HepG2 (cell line): ENCODE measurements at regions not wholly inside any gene's neighbourhood (a gene's known extent, or its start where the extent isn't known, plus 50 kb on each side); places are given as distances from the start of the nearest gene placed in this dataset.

Source experiments
- ATAC-seq: fragments of 200-7000 bp; cut with Tn5 transposase; 3 replicates; pipeline ENCODE4 v1.9.1; 2020; ENCODE audit warnings: mild to moderate bottlenecking, moderate library complexity
- BruUV-seq: library from RNA; stranded (reverse); fragments of 400-500 nt; replicated peaks from 2 replicates; lab custom pipeline; 2021; lab: Mats Ljungman, UMichigan
- CTCF ChIA-PET: fragments of 300-600 bp; formaldehyde crosslinking; extraction: SDS; loops from one replicate; lab custom pipeline; 2021; ENCODE audit warnings: low total read pairs, inconsistent platforms, low intra/inter-chr PET ratio; lab: Yijun Ruan, JAX
- POLR2A ChIA-PET: fragments of 350-600 bp; sonication (Branson Sonifier 250); formaldehyde crosslinking; loops from one replicate; lab custom pipeline; 2020; ENCODE audit warnings: antibody characterized with exemption, inconsistent platforms; lab: Yijun Ruan, JAX
- DNase-seq: peaks from one replicate; pipeline ENCODE4 v3.0.0-alpha.2; 2015; ENCODE audit warnings: low spot score
- FAIRE-seq: peaks from 3 replicates; lab custom pipeline; 2011; peaks lifted over from hg19 to GRCh38; lab: Jason Lieb, UNC
- H2AFZ ChIP-seq: one replicate; pipeline ENCODE4 v1.6.1; 2011; ENCODE audit warnings: low read length, inconsistent platforms
- H3K27ac ChIP-seq: fragments of 300-600 bp; 3 replicates; pipeline ENCODE4 v1.8.0; 2011; ENCODE audit warnings: mixed run types, mild to moderate bottlenecking, mixed read lengths, low read length, inconsistent platforms; ENCODE audit not compliant: insufficient read depth; ENCODE audit errors: extremely low read length
- H3K27me3 ChIP-seq, 2 experiments: fragments of 200-600 bp in 1 of 2; 2 replicates in 1 of 2; 3 replicates in 1 of 2; pipeline versions ENCODE4 v1.6.0 to v1.8.0; 2011; ENCODE audit warnings: low read length in 2 of 2, mild to moderate bottlenecking in 2 of 2, moderate library complexity in 2 of 2, inconsistent platforms in 1 of 2; ENCODE audit not compliant: insufficient read depth in 2 of 2, control insufficient read depth in 1 of 2
- H3K36me3 ChIP-seq, 2 experiments: fragments of 200-600 bp in 1 of 2; replicated peaks in 1 of 2; 2 replicates in 1 of 2; 3 replicates in 1 of 2; pipeline versions ENCODE4 v1.5.1 to v1.8.0; 2011; ENCODE audit warnings: low read length in 2 of 2, inconsistent platforms in 1 of 2; ENCODE audit not compliant: insufficient read depth in 2 of 2, control insufficient read depth in 1 of 2
- H3K4me1 ChIP-seq: 2 replicates; pipeline ENCODE4 v1.5.1; 2012; ENCODE audit warnings: low read length, inconsistent platforms; ENCODE audit not compliant: insufficient read depth
- H3K4me2 ChIP-seq: 2 replicates; pipeline ENCODE4 v1.6.0; 2011; ENCODE audit warnings: low read depth, low read length, inconsistent platforms
- H3K4me3 ChIP-seq, 3 experiments: fragments of 200-600 bp in 1 of 3; sonication (generic), shearing (Covaris generic) in 1 of 3; replicated peaks in 1 of 3; 2 replicates each; pipeline ENCODE4 v1.5.1; 2011 to 2016; ENCODE audit warnings: low read length in 3 of 3, inconsistent platforms in 2 of 3, low read depth in 2 of 3, mild to moderate bottlenecking in 2 of 3, control low read depth in 1 of 3, mixed read lengths in 1 of 3; ENCODE audit not compliant: insufficient read depth in 1 of 3
- H3K79me2 ChIP-seq: one replicate; pipeline ENCODE4 v1.6.1; 2011; ENCODE audit warnings: low read length, inconsistent platforms; ENCODE audit not compliant: insufficient read depth
- H3K9ac ChIP-seq: 2 replicates; pipeline ENCODE4 v1.6.0; 2011; ENCODE audit warnings: mild to moderate bottlenecking, low read depth, low read length, inconsistent platforms; ENCODE audit not compliant: insufficient read depth
- H3K9me3 ChIP-seq: 2 replicates; pipeline ENCODE4 v1.5.1; 2012; ENCODE audit warnings: mild to moderate bottlenecking, low read length
- H4K20me1 ChIP-seq: 2 replicates; pipeline ENCODE4 v1.6.0; 2011; ENCODE audit warnings: inconsistent platforms, mild to moderate bottlenecking, low read length, moderate library complexity; ENCODE audit not compliant: insufficient read depth
- MAFF ChIP-seq: IDR thresholded peaks from 2 replicates; pipeline ENCODE4 v1.6.1; 2011; ENCODE audit warnings: low read depth, low read length, improper control_type of control experiment
- MAFK ChIP-seq, 2 experiments: IDR thresholded peaks in 1 of 2; conservative IDR thresholded peaks in 1 of 2; 2 replicates each; pipeline ENCODE4 v1.6.1; 2011; ENCODE audit warnings: improper control_type of control experiment in 2 of 2, low read length in 2 of 2
- POGZ ChIP-seq: sonication (generic); formaldehyde crosslinking; IDR thresholded peaks from 2 replicates; pipeline ENCODE4 v1.4.0; 2020; ENCODE audit warnings: mild to moderate bottlenecking, missing genetic modification reagents
- SNAI1 ChIP-seq: sonication (generic); formaldehyde crosslinking; IDR thresholded peaks from 2 replicates; pipeline ENCODE4 v1.5.0; 2020; ENCODE audit warnings: mild to moderate bottlenecking, missing genetic modification reagents, borderline replicate concordance
- WGBS: methylation state at CpG from one replicate; pipeline ENCODE4 v1.1.6; 2017; ENCODE audit warnings: low lambda C conversion rate; 5-methylcytosine and 5-hydroxymethylcytosine counted together
- in situ Hi-C: cut with HindIII; loops from 2 replicates; pipeline ENCODE4 v1.10.0; 2017; ENCODE audit warnings: low pct_unique_long_range_greater_than_20kb; ENCODE audit not compliant: extremely low pct_ligation_motif_present
- intact Hi-C: fragments of 100-400 bp; cut with micrococcal nuclease; formaldehyde crosslinking; loops from one replicate; pipeline ENCODE4 v1.10.0; 2022; ENCODE audit not compliant: unreplicated experiment
- TF ChIP-seq, protein P1 (sequence below): sonication (generic); formaldehyde crosslinking; IDR thresholded peaks from 2 replicates; pipeline ENCODE4 v1.5.0; 2020; ENCODE audit warnings: missing genetic modification reagents, mild to moderate bottlenecking, borderline replicate concordance
- TF ChIP-seq, protein P2 (sequence below): sonication (generic); formaldehyde crosslinking; IDR thresholded peaks from 2 replicates; pipeline ENCODE4 v1.4.0; 2020; ENCODE audit warnings: missing genetic modification reagents, borderline replicate concordance

DNA sequence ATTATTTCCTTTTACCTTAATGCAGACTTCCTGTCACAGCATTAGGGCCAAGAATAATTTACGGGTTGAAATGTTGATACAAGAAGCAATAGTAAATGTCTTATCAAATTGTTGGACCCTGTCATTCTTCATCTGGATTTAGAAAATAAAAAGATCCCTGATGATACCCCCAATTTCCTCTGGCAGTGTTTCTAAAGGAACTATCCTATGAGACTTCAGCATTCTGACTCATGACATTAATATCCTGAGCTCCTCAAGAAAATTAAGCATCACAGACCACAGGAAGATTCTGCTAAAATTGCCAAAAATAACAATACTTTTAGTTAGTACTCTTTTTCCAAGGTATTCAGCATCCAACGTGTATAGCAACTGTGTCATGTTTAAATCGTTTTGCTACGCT lies 490.5 kb upstream of the ANKRD30A start (continued):
- TF ChIP-seq, protein P1, sequence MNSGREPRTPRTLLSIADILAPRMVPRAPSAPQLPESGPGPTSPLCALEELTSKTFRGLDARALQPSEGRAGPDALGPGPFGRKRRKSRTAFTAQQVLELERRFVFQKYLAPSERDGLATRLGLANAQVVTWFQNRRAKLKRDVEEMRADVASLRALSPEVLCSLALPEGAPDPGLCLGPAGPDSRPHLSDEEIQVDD, result no peak
- TF ChIP-seq, protein P2, sequence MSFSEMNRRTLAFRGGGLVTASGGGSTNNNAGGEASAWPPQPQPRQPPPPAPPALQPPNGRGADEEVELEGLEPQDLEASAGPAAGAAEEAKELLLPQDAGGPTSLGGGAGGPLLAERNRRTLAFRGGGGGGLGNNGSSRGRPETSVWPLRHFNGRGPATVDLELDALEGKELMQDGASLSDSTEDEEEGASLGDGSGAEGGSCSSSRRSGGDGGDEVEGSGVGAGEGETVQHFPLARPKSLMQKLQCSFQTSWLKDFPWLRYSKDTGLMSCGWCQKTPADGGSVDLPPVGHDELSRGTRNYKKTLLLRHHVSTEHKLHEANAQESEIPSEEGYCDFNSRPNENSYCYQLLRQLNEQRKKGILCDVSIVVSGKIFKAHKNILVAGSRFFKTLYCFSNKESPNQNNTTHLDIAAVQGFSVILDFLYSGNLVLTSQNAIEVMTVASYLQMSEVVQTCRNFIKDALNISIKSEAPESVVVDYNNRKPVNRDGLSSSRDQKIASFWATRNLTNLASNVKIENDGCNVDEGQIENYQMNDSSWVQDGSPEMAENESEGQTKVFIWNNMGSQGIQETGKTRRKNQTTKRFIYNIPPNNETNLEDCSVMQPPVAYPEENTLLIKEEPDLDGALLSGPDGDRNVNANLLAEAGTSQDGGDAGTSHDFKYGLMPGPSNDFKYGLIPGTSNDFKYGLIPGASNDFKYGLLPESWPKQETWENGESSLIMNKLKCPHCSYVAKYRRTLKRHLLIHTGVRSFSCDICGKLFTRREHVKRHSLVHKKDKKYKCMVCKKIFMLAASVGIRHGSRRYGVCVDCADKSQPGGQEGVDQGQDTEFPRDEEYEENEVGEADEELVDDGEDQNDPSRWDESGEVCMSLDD (CRISPR knock-in tag), result no peak
- no peak for TF ChIP-seq SNAI1 (CRISPR knock-in tag)

DNA sequence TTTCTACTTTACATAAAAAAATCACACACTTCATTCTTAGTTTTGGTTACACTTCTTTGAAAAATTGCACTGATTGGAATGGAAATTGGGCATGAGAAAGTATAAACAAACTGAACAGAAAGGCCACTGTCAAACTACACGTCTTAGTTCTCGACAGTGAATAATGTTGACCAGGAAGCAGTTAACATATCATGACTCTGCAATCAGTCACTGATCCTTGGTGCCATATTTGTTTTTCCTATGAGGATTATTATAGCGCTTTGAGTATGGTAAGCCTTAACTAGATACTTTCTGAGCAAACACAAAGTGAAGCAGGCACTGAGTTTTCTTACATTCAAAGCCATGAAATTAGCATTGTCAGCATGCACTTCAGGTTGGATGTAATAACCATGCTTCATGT lies 495.1 kb upstream of the ANKRD30A start:
- WGBS, result 3% methylated on average over 3 of the region's 3 CpGs
- Histone ChIP-seq H3K4me2 (no peak overlapping the region), H3K27ac (no peak overlapping the region), H3K27me3 (no peaks in the 10 kb centered on the region; a peak in 1 of 5 replicates), H4K20me1 (no peaks in the 10 kb centered on the region), H3K9me3 (no peaks in the 10 kb centered on the region), H3K9ac (no peak overlapping the region), H3K4me1 (no peaks in the 10 kb centered on the region), H3K36me3 (no peaks in the 10 kb centered on the region), H3K4me3 (no peak overlapping the region), H3K79me2 (no peaks in the 10 kb centered on the region), H2AFZ (no peak overlapping the region)
- peak in 1 of 2 experiments; percentile 35; a peak in 2 of 4 replicates for TF ChIP-seq MAFK (conservative IDR thresholded peaks at IDR 0.05 in 1 of 2, IDR thresholded peaks at IDR 0.05 in 1 of 2; ENCODE audit: low read length in 2 of 2)
- TF ChIP-seq MAFF, result peak; percentile 33; the same call in 1 of the 2 replicates
- no peak for TF ChIP-seq POGZ
- DNase-seq, result no peak
- ATAC-seq, result no peak
- POLR2A ChIA-PET, result no interaction called here
- in situ Hi-C loops (no loop called here), intact Hi-C loops (no loop called here)
- BruUV-seq, result no TSS peak
- FAIRE-seq, result no peak
- CTCF ChIA-PET, result no interaction called here
